OCI-LY1 (cell line): ENCODE measurements at regions not wholly inside any gene's neighbourhood (a gene's known extent, or its start where the extent isn't known, plus 50 kb on each side); places are given as distances from the start of the nearest gene placed in this dataset.
"Not testable (repeated sequence)": the region's sequence is repeated elsewhere in the genome, so short reads cannot be mapped to it uniquely, and the experiment has no call there.

Experiments used
- H2AFZ ChIP-seq: fragments of 200-600 bp; sonication (generic), shearing (Covaris generic); 2 replicates; pipeline ENCODE4 v1.6.0; 2014; ENCODE audit warnings: antibody characterized with exemption, mild to moderate bottlenecking, low read length
- H3F3A ChIP-seq: fragments of 200-600 bp; sonication (generic), shearing (Covaris generic); 2 replicates; pipeline ENCODE4 v1.6.0; 2014; ENCODE audit warnings: mild to moderate bottlenecking, antibody characterized with exemption, low read length, moderate library complexity; ENCODE audit not compliant: insufficient read depth
- H3K27ac ChIP-seq: fragments of 200-600 bp; sonication (generic); 2 replicates; pipeline ENCODE4 v1.5.1; 2014; ENCODE audit warnings: low read length, mixed run types, mild to moderate bottlenecking, low read depth; ENCODE audit not compliant: poor library complexity, severe bottlenecking
- H3K27me3 ChIP-seq: fragments of 200-600 bp; sonication (generic); 2 replicates; pipeline ENCODE4 v1.6.0; 2014; ENCODE audit warnings: antibody characterized with exemption, mild to moderate bottlenecking, low read length, moderate library complexity; ENCODE audit not compliant: insufficient read depth
- H3K36me3 ChIP-seq: fragments of 200-600 bp; sonication (generic); 2 replicates; pipeline ENCODE4 v1.6.1; 2014; ENCODE audit warnings: mild to moderate bottlenecking, antibody characterized with exemption, low read length, moderate library complexity, mixed read lengths; ENCODE audit not compliant: insufficient read depth
- H3K4me1 ChIP-seq: fragments of 200-600 bp; sonication (generic); 2 replicates; pipeline ENCODE4 v1.5.1; 2014; ENCODE audit warnings: mild to moderate bottlenecking, low read length, moderate library complexity; ENCODE audit not compliant: insufficient read depth, severe bottlenecking
- H3K4me2 ChIP-seq: fragments of 200-600 bp; sonication (generic), shearing (Covaris generic); 2 replicates; pipeline ENCODE4 v1.6.1; 2014; ENCODE audit warnings: low read length
- H3K4me3 ChIP-seq: fragments of 200-600 bp; sonication (generic); 2 replicates; pipeline ENCODE4 v1.5.1; 2014; ENCODE audit warnings: low read length, low read depth, mild to moderate bottlenecking, mixed read lengths; ENCODE audit not compliant: poor library complexity, severe bottlenecking
- H3K79me2 ChIP-seq: fragments of 200-600 bp; shearing (Covaris generic); 2 replicates; pipeline ENCODE4 v1.6.1; 2016; ENCODE audit warnings: mixed run types, low read length, mixed read lengths; ENCODE audit not compliant: insufficient read depth
- H3K9ac ChIP-seq: fragments of 200-600 bp; sonication (generic), shearing (Covaris generic); 2 replicates; pipeline ENCODE4 v1.6.1; 2014; ENCODE audit warnings: mild to moderate bottlenecking, low read length, mixed read lengths
- H3K9me2 ChIP-seq: fragments of 200-600 bp; sonication (generic), shearing (Covaris generic); 2 replicates; pipeline ENCODE4 v1.6.1; 2014; ENCODE audit warnings: low read depth, mild to moderate bottlenecking, low read length, mixed read lengths
- H3K9me3 ChIP-seq: fragments of 200-600 bp; shearing (Covaris generic); 2 replicates; pipeline ENCODE4 v1.6.1; 2014; ENCODE audit warnings: low read length, mixed read lengths
- H4K20me1 ChIP-seq: fragments of 200-600 bp; sonication (generic), shearing (Covaris generic); 2 replicates; pipeline ENCODE4 v1.6.0; 2016; ENCODE audit warnings: mild to moderate bottlenecking, low read length; ENCODE audit not compliant: insufficient read depth
- EZH2 ChIP-seq: fragments of 200-600 bp; sonication (generic), shearing (Covaris generic); IDR thresholded peaks from 2 replicates; pipeline ENCODE4 v1.8.0; 2017; ENCODE audit warnings: borderline replicate concordance, mixed run types, mild to moderate bottlenecking, antibody characterized with exemption, low read length, moderate library complexity, mixed read lengths
- TF ChIP-seq, protein P1 (sequence below): fragments of 200-600 bp; sonication (generic), shearing (Covaris generic); IDR thresholded peaks from 2 replicates; pipeline ENCODE4 v1.5.1; 2017; ENCODE audit warnings: mild to moderate bottlenecking, antibody characterized with exemption, low read length, moderate library complexity, mixed read lengths

DNA sequence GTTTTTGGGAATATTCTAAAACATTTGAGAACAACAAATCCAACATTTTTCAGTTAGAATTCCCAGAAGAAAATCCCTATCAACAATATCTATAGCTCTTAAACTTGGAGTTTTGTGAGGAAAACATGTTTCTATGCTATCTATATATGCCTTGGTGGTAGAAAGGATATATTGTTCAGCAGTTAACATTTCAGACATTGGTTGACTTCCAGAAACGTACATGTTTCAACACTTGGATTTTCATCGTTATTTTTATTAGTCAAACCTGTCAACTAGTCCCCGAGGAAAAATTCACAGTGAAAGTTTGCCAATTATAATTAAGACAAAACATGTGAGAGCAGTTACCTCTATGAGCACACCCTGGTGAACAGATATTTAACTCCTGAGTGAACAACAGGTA is 541.8 kb upstream of the CHD1 start:
- H3K4me1 ChIP-seq, H3K36me3 ChIP-seq, H3K9ac ChIP-seq, H2AFZ ChIP-seq, H3K27ac ChIP-seq, H3K27me3 ChIP-seq, H3F3A ChIP-seq, H3K4me3 ChIP-seq, H4K20me1 ChIP-seq, H3K9me3 ChIP-seq, H3K9me2 ChIP-seq, H3K4me2 ChIP-seq, H3K79me2 ChIP-seq: not testable (repeated sequence)

DNA sequence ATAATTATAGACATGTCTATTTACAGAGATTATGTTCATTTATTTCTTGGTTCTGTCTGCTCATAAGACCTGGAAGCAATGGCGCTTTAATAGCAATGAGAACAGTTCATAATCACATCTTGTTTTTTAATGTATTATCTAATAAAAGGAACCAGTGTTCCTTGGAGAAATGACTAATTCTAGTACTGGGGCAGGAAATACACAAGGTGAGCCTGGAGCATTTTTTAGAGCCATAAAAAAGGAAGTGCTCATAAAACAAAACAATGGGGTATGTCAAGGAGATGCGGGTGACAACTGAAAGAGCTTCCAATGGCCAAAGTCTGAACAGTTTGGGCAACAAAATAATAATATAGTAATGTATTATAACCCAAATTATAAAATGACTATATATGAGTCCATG is 531.9 kb upstream of the CHD1 start:
- Histone ChIP-seq H3F3A (no peaks in the 10 kb centered on the region), H3K27me3 (no peaks in the 10 kb centered on the region), H3K27ac (no peak overlapping the region), H3K9me2 (no peaks in the 10 kb centered on the region), H3K4me3 (no peak overlapping the region), H3K4me2 (no peak overlapping the region), H3K9ac (no peak overlapping the region), H3K9me3 (no peaks in the 10 kb centered on the region), H2AFZ (no peak overlapping the region), H3K36me3 (no peaks in the 10 kb centered on the region), H4K20me1 (no peaks in the 10 kb centered on the region), H3K79me2 (no peaks in the 10 kb centered on the region), H3K4me1 (no peaks in the 10 kb centered on the region)
- no peak for TF ChIP-seq EZH2
- TF ChIP-seq, protein P1, sequence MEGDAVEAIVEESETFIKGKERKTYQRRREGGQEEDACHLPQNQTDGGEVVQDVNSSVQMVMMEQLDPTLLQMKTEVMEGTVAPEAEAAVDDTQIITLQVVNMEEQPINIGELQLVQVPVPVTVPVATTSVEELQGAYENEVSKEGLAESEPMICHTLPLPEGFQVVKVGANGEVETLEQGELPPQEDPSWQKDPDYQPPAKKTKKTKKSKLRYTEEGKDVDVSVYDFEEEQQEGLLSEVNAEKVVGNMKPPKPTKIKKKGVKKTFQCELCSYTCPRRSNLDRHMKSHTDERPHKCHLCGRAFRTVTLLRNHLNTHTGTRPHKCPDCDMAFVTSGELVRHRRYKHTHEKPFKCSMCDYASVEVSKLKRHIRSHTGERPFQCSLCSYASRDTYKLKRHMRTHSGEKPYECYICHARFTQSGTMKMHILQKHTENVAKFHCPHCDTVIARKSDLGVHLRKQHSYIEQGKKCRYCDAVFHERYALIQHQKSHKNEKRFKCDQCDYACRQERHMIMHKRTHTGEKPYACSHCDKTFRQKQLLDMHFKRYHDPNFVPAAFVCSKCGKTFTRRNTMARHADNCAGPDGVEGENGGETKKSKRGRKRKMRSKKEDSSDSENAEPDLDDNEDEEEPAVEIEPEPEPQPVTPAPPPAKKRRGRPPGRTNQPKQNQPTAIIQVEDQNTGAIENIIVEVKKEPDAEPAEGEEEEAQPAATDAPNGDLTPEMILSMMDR = no peak

DNA sequence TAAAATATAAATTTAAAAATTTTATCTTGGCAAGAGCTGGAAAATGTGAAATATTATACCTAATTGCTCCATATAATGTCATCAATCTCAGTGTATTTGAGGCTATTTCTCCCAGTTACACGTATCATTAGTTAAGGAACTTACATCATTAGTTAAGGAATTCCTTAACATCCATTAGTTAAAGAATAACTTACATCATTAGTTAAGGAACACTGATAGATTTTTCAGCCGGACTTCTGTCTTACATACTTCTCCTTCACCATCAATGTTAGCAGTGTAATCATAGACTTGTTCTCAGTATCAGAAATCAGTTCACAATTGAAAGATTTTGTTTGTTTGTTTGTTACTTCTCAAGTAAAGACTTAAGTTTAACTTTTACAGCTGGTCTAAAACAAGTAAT is 524.4 kb upstream of the CHD1 start:
- no peak overlapping the region for H3K9ac ChIP-seq
- no peak overlapping the region for H3K4me2 ChIP-seq
- H3K4me1 ChIP-seq = no peaks in the 10 kb centered on the region
- H2AFZ ChIP-seq = no peak overlapping the region
- H3K9me2 ChIP-seq = no peaks in the 10 kb centered on the region
- H3K4me3 ChIP-seq = no peak overlapping the region
- H3K27ac ChIP-seq = no peak overlapping the region
- H4K20me1 ChIP-seq = no peaks in the 10 kb centered on the region
- TF ChIP-seq, protein P1 = no peak
- no peak for TF ChIP-seq EZH2
- no peaks in the 10 kb centered on the region for H3K36me3 ChIP-seq
- no peaks in the 10 kb centered on the region for H3F3A ChIP-seq
- H3K79me2 ChIP-seq = no peaks in the 10 kb centered on the region
- no peaks in the 10 kb centered on the region for H3K9me3 ChIP-seq
- no peaks in the 10 kb centered on the region for H3K27me3 ChIP-seq

DNA sequence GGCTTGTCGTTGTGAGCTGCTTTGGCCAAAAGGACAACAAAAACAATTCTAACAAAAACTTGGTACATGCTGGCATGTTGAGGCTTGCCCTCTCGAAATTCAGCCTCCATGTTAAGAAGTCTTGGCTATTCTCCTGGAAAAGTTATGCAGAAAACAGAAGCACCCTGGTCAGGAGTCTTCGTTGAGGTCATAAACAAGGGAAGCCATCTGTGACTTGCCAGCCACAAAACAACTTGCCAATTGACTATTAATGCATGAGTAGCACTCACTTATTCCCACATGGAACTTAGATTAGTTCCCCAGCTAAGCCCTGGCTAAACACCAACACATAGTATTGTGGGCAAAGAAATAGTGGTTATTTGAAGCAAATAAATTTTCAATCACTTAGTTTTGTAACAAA is 521.0 kb upstream of the CHD1 start:
- Histone ChIP-seq H3K27ac (no peak overlapping the region), H3K36me3 (no peaks in the 10 kb centered on the region), H3F3A (no peaks in the 10 kb centered on the region), H3K9me2 (no peaks in the 10 kb centered on the region), H3K4me1 (no peaks in the 10 kb centered on the region), H2AFZ (no peak overlapping the region), H3K4me3 (no peak overlapping the region), H3K9ac (no peak overlapping the region), H3K9me3 (no peaks in the 10 kb centered on the region), H3K79me2 (no peaks in the 10 kb centered on the region), H3K27me3 (no peaks in the 10 kb centered on the region), H3K4me2 (no peak overlapping the region), H4K20me1 (no peaks in the 10 kb centered on the region)
- no peak for TF ChIP-seq EZH2
- TF ChIP-seq, protein P1 = no peak
